ENCODE measurements at regions not wholly inside any gene's neighbourhood (a gene's known extent, or its start where the extent isn't known, plus 50 kb on each side); places are given as distances from the start of the nearest gene placed in this dataset.

GRCh38 chr16:5801396-5801795, 703.8 kb upstream of the EEF2KMT start (continued):
- no peak for TF ChIP-seq REST (IDR thresholded peaks at IDR 0.05; ENCODE audit: low read depth)
- TF ChIP-seq SRF (IDR thresholded peaks at IDR 0.05; ENCODE audit: low read depth), result no peak
- TF ChIP-seq JUND (IDR thresholded peaks at IDR 0.05), result no peak
- no peak for TF ChIP-seq TCF7L2 (IDR thresholded peaks at IDR 0.05; ENCODE audit: borderline replicate concordance, extremely low read depth, insufficient read depth, insufficient read length)

GRCh38 chr16:5793556-5793955, 696.0 kb upstream of the EEF2KMT start:
- BruUV-seq (replicated peaks), result no TSS peak
- RAD21 ChIA-PET (ENCODE audit: low non-redundant PET in 1 of 2, low total read pairs in 2 of 2, uncharacterized antibody in 2 of 2, unreplicated experiment in 2 of 2), result no interaction called here

More at GRCh38 chr16:5793556-5793955, 696.0 kb upstream of the EEF2KMT start:
- Histone ChIP-seq H4K20me1 (ENCODE audit: insufficient read depth) (no peaks in the 10 kb centered on the region), H3K4me3 (replicated peaks in 1 of 2; ENCODE audit: low read depth in 1 of 2, low read length in 2 of 2) (no peak overlapping the region), H3K4me1 (ENCODE audit: control insufficient read depth in 1 of 2, insufficient read depth in 2 of 2, low read length in 2 of 2) (no peaks in the 10 kb centered on the region), H3K27me3 (ENCODE audit: insufficient read depth, low read length) (no peaks in the 10 kb centered on the region), H3K9me2 (ENCODE audit: insufficient read depth) (no peaks in the 10 kb centered on the region), H3K4me2 (ENCODE audit: low read length) (no peak overlapping the region), H3K27ac (ENCODE audit: low read depth, low read length) (no peak overlapping the region), H2AFZ (ENCODE audit: low read depth, low read length, poor library complexity, severe bottlenecking) (no peak overlapping the region), H3K9me3 (ENCODE audit: control insufficient read depth in 1 of 2, insufficient read depth in 1 of 2, low read depth in 1 of 2, low read length in 2 of 2) (peaks cover 3 to 10% of the 10 kb centered on the region in 2 experiments; a peak in 2 of 4 replicates), H3K36me3 (ENCODE audit: control insufficient read depth in 1 of 2, insufficient read depth in 2 of 2, low read length in 2 of 2) (no peaks in the 10 kb centered on the region), H3K9ac (ENCODE audit: low read length) (no peak overlapping the region), H3K79me2 (ENCODE audit: insufficient read depth, low read length) (no peaks in the 10 kb centered on the region)
- intact Hi-C loops (cut with micrococcal nuclease), result no loop called here
- no peak for DNase-seq (ENCODE audit: low read depth, low spot score)
- no peak for TF ChIP-seq POLR2AphosphoS5 (IDR thresholded peaks at IDR 0.05; ENCODE audit: low read depth, low read length)
- no peak for ATAC-seq
- CTCF ChIA-PET, result no interaction called here
- POLR2A ChIA-PET, result no interaction called here
